ENCODE measurements at regions not wholly inside any gene's neighbourhood (a gene's known extent, or its start where the extent isn't known, plus 50 kb on each side); places are given as distances from the start of the nearest gene placed in this dataset.

- H3K9ac ChIP-seq (ENCODE audit: low read length): no peak overlapping the region
- H3K36me3 ChIP-seq (ENCODE audit: control insufficient read depth, insufficient read depth, low read length): no peaks in the 10 kb centered on the region
- H3K4me3 ChIP-seq (ENCODE audit: low read length): no peak overlapping the region
Measured at GRCh38 chr10:58140691-58141347, 126.9 kb downstream of the IPMK start.

GRCh38 chr10:58140054-58140453, 127.6 kb downstream of the IPMK start:
- Histone ChIP-seq H3K4me1 (ENCODE audit: control insufficient read depth, insufficient read depth, low read length) (no peaks in the 10 kb centered on the region), H3K36me3 (ENCODE audit: control insufficient read depth, insufficient read depth, low read length) (no peaks in the 10 kb centered on the region), H3K27ac (ENCODE audit: low read depth, low read length) (no peak overlapping the region), H3K4me3 (ENCODE audit: low read length) (no peak overlapping the region), H3K9ac (ENCODE audit: low read length) (no peak overlapping the region), H3K27me3 (ENCODE audit: control insufficient read depth, insufficient read depth, low read length) (no peaks in the 10 kb centered on the region)

More at GRCh38 chr10:58140691-58141347, 126.9 kb downstream of the IPMK start:
- H3K27me3 ChIP-seq (ENCODE audit: control insufficient read depth, insufficient read depth, low read length): no peaks in the 10 kb centered on the region
- no peaks in the 10 kb centered on the region for H3K4me1 ChIP-seq (ENCODE audit: control insufficient read depth, insufficient read depth, low read length)
- no peak overlapping the region for H3K27ac ChIP-seq (ENCODE audit: low read depth, low read length)

- Histone ChIP-seq H3K4me3 (ENCODE audit: low read length) (no peak overlapping the region), H3K9ac (ENCODE audit: low read length) (no peak overlapping the region), H3K4me1 (ENCODE audit: control insufficient read depth, insufficient read depth, low read length) (no peaks in the 10 kb centered on the region), H3K27ac (ENCODE audit: low read depth, low read length) (no peak overlapping the region), H3K36me3 (ENCODE audit: control insufficient read depth, insufficient read depth, low read length) (no peaks in the 10 kb centered on the region), H3K27me3 (ENCODE audit: control insufficient read depth, insufficient read depth, low read length) (no peaks in the 10 kb centered on the region)
Measured at GRCh38 chr10:58137813-58138212, 129.9 kb downstream of the IPMK start.

GRCh38 chr10:58115218-58116050, 152.3 kb downstream of the IPMK start:
- H3K4me3 ChIP-seq (ENCODE audit: low read length): no peak overlapping the region
- no peaks in the 10 kb centered on the region for H3K27me3 ChIP-seq (ENCODE audit: control insufficient read depth, insufficient read depth, low read length)
- H3K4me1 ChIP-seq (ENCODE audit: control insufficient read depth, insufficient read depth, low read length): no peaks in the 10 kb centered on the region
- H3K36me3 ChIP-seq (ENCODE audit: control insufficient read depth, insufficient read depth, low read length): no peaks in the 10 kb centered on the region
- no peak overlapping the region for H3K27ac ChIP-seq (ENCODE audit: low read depth, low read length)
- H3K9ac ChIP-seq (ENCODE audit: low read length): no peak overlapping the region

- H3K4me1 ChIP-seq (ENCODE audit: control insufficient read depth, insufficient read depth, low read length): no peaks in the 10 kb centered on the region
- H3K36me3 ChIP-seq (ENCODE audit: control insufficient read depth, insufficient read depth, low read length): no peaks in the 10 kb centered on the region
- no peak overlapping the region for H3K27ac ChIP-seq (ENCODE audit: low read depth, low read length)
- H3K9ac ChIP-seq (ENCODE audit: low read length): no peak overlapping the region
- H3K27me3 ChIP-seq (ENCODE audit: control insufficient read depth, insufficient read depth, low read length): no peaks in the 10 kb centered on the region
- H3K4me3 ChIP-seq (ENCODE audit: low read length): no peak overlapping the region
Measured at GRCh38 chr10:58109731-58110130, 158.0 kb downstream of the IPMK start.

GRCh38 chr10:58107506-58107905, 160.2 kb downstream of the IPMK start:
- H3K4me1 ChIP-seq (ENCODE audit: control insufficient read depth, insufficient read depth, low read length): no peaks in the 10 kb centered on the region
- H3K27me3 ChIP-seq (ENCODE audit: control insufficient read depth, insufficient read depth, low read length): no peaks in the 10 kb centered on the region

GRCh38 chr10:58106211-58107035, 161.3 kb downstream of the IPMK start:
- no peak overlapping the region for H3K9ac ChIP-seq (ENCODE audit: low read length)
- no peaks in the 10 kb centered on the region for H3K36me3 ChIP-seq (ENCODE audit: control insufficient read depth, insufficient read depth, low read length)
- H3K27me3 ChIP-seq (ENCODE audit: control insufficient read depth, insufficient read depth, low read length): no peaks in the 10 kb centered on the region

More at GRCh38 chr10:58107506-58107905, 160.2 kb downstream of the IPMK start:
- no peak overlapping the region for H3K4me3 ChIP-seq (ENCODE audit: low read length)
- no peak overlapping the region for H3K9ac ChIP-seq (ENCODE audit: low read length)
- no peaks in the 10 kb centered on the region for H3K36me3 ChIP-seq (ENCODE audit: control insufficient read depth, insufficient read depth, low read length)
- H3K27ac ChIP-seq (ENCODE audit: low read depth, low read length): no peak overlapping the region

GRCh38 chr10:58104351-58104751, 163.3 kb downstream of the IPMK start:
- no peak overlapping the region for H3K4me3 ChIP-seq (ENCODE audit: low read length)
- H3K36me3 ChIP-seq (ENCODE audit: control insufficient read depth, insufficient read depth, low read length): no peaks in the 10 kb centered on the region
- no peak overlapping the region for H3K9ac ChIP-seq (ENCODE audit: low read length)
- H3K27ac ChIP-seq (ENCODE audit: low read depth, low read length): no peak overlapping the region
- no peaks in the 10 kb centered on the region for H3K27me3 ChIP-seq (ENCODE audit: control insufficient read depth, insufficient read depth, low read length)
- H3K4me1 ChIP-seq (ENCODE audit: control insufficient read depth, insufficient read depth, low read length): no peaks in the 10 kb centered on the region

More at GRCh38 chr10:58106211-58107035, 161.3 kb downstream of the IPMK start:
- H3K27ac ChIP-seq (ENCODE audit: low read depth, low read length): no peak overlapping the region
- no peak overlapping the region for H3K4me3 ChIP-seq (ENCODE audit: low read length)
- H3K4me1 ChIP-seq (ENCODE audit: control insufficient read depth, insufficient read depth, low read length): no peaks in the 10 kb centered on the region

- no peaks in the 10 kb centered on the region for H3K4me1 ChIP-seq (ENCODE audit: control insufficient read depth, insufficient read depth, low read length)
- H3K27ac ChIP-seq (ENCODE audit: low read depth, low read length): no peak overlapping the region
- no peaks in the 10 kb centered on the region for H3K36me3 ChIP-seq (ENCODE audit: control insufficient read depth, insufficient read depth, low read length)
- no peak overlapping the region for H3K9ac ChIP-seq (ENCODE audit: low read length)
- H3K4me3 ChIP-seq (ENCODE audit: low read length): no peak overlapping the region
- no peaks in the 10 kb centered on the region for H3K27me3 ChIP-seq (ENCODE audit: control insufficient read depth, insufficient read depth, low read length)
Measured at GRCh38 chr10:58102897-58103296, 164.8 kb downstream of the IPMK start.

GRCh38 chr10:58101682-58102081, 166.0 kb downstream of the IPMK start:
- Histone ChIP-seq H3K9ac (ENCODE audit: low read length) (no peak overlapping the region), H3K4me3 (ENCODE audit: low read length) (no peak overlapping the region), H3K4me1 (ENCODE audit: control insufficient read depth, insufficient read depth, low read length) (no peaks in the 10 kb centered on the region), H3K27me3 (ENCODE audit: control insufficient read depth, insufficient read depth, low read length) (no peaks in the 10 kb centered on the region), H3K27ac (ENCODE audit: low read depth, low read length) (no peak overlapping the region), H3K36me3 (ENCODE audit: control insufficient read depth, insufficient read depth, low read length) (no peaks in the 10 kb centered on the region)

GRCh38 chr10:58094985-58095718, 172.5 kb downstream of the IPMK start:
- Histone ChIP-seq H3K4me3 (ENCODE audit: low read length) (no peak overlapping the region), H3K9ac (ENCODE audit: low read length) (no peak overlapping the region), H3K4me1 (ENCODE audit: control insufficient read depth, insufficient read depth, low read length) (no peaks in the 10 kb centered on the region), H3K36me3 (ENCODE audit: control insufficient read depth, insufficient read depth, low read length) (no peaks in the 10 kb centered on the region), H3K27me3 (ENCODE audit: control insufficient read depth, insufficient read depth, low read length) (no peaks in the 10 kb centered on the region), H3K27ac (ENCODE audit: low read depth, low read length) (no peak overlapping the region)

- Histone ChIP-seq H3K4me3 (ENCODE audit: low read length) (no peak overlapping the region), H3K4me1 (ENCODE audit: control insufficient read depth, insufficient read depth, low read length) (no peaks in the 10 kb centered on the region), H3K36me3 (ENCODE audit: control insufficient read depth, insufficient read depth, low read length) (no peaks in the 10 kb centered on the region), H3K27me3 (ENCODE audit: control insufficient read depth, insufficient read depth, low read length) (no peaks in the 10 kb centered on the region), H3K9ac (ENCODE audit: low read length) (no peak overlapping the region), H3K27ac (ENCODE audit: low read depth, low read length) (no peak overlapping the region)
Measured at GRCh38 chr10:58091886-58092285, 175.8 kb downstream of the IPMK start.

All from rectal smooth muscle tissue (tissue), 1 donor.